Keratinocyte (primary cell): ENCODE measurements at regions not wholly inside any gene's neighbourhood (a gene's known extent, or its start where the extent isn't known, plus 50 kb on each side); places are given as distances from the start of the nearest gene placed in this dataset.

Source experiments
- DNase-seq: peaks from one replicate; pipeline ENCODE4 v3.0.0-alpha.2; 2011; ENCODE audit warnings: low read depth, missing footprints, low spot score
- FAIRE-seq: peaks from 2 replicates; lab custom pipeline; 2011; peaks lifted over from hg19 to GRCh38; lab: Jason Lieb, UNC
- H2AFZ ChIP-seq: 2 replicates; pipeline ENCODE4 v1.6.0; 2012; ENCODE audit warnings: low read length, control low read depth, inconsistent platforms; ENCODE audit not compliant: control insufficient read depth
- H3K27ac ChIP-seq: 2 replicates; pipeline ENCODE4 v1.5.1; 2011; ENCODE audit warnings: low read length; ENCODE audit not compliant: control insufficient read depth, insufficient read depth
- H3K27me3 ChIP-seq: 3 replicates; pipeline ENCODE4 v1.6.0; 2011; ENCODE audit warnings: low read length; ENCODE audit not compliant: control insufficient read depth, insufficient read depth; ENCODE audit errors: extremely low read depth
- H3K36me3 ChIP-seq, 2 experiments: 2 replicates in 1 of 2; 3 replicates in 1 of 2; pipeline ENCODE4 v1.5.1; 2011; ENCODE audit warnings: low read length in 2 of 2, mild to moderate bottlenecking in 1 of 2; ENCODE audit not compliant: control insufficient read depth in 2 of 2, insufficient read depth in 2 of 2; ENCODE audit errors: extremely low read depth in 1 of 2
- H3K4me1 ChIP-seq: 3 replicates; pipeline ENCODE4 v1.5.1; 2011; ENCODE audit warnings: low read length; ENCODE audit not compliant: control insufficient read depth, insufficient read depth; ENCODE audit errors: extremely low read depth
- H3K4me2 ChIP-seq: 3 replicates; pipeline ENCODE4 v1.6.0; 2011; ENCODE audit warnings: low read depth, low read length; ENCODE audit not compliant: control insufficient read depth, insufficient read depth; ENCODE audit errors: extremely low read depth
- H3K4me3 ChIP-seq, 3 experiments: fragments of 200-600 bp in 1 of 3; sonication (generic) in 1 of 3; 2 replicates in 2 of 3; 3 replicates in 1 of 3; pipeline ENCODE4 v1.5.1; 2011 to 2016; ENCODE audit warnings: low read length in 3 of 3, mild to moderate bottlenecking in 3 of 3, control low read depth in 2 of 3, inconsistent platforms in 1 of 3, low read depth in 1 of 3, mixed read lengths in 1 of 3, mixed run types in 1 of 3, moderate library complexity in 1 of 3; ENCODE audit not compliant: control insufficient read depth in 2 of 3, insufficient read depth in 2 of 3; ENCODE audit errors: extremely low read depth in 1 of 3
- H3K79me2 ChIP-seq: 2 replicates; pipeline ENCODE4 v1.6.0; 2012; ENCODE audit warnings: low read length; ENCODE audit not compliant: control insufficient read depth, insufficient read depth
- H3K9ac ChIP-seq: 3 replicates; pipeline ENCODE4 v1.6.0; 2011; ENCODE audit warnings: low read length; ENCODE audit not compliant: control insufficient read depth, insufficient read depth; ENCODE audit errors: extremely low read depth
- H3K9me1 ChIP-seq: 3 replicates; pipeline ENCODE4 v1.6.0; 2011; ENCODE audit warnings: low read length; ENCODE audit not compliant: control insufficient read depth, insufficient read depth; ENCODE audit errors: extremely low read depth
- H3K9me3 ChIP-seq: 2 replicates; pipeline ENCODE4 v1.5.1; 2012; ENCODE audit warnings: low read depth, low read length; ENCODE audit not compliant: control insufficient read depth
- H4K20me1 ChIP-seq: 3 replicates; pipeline ENCODE4 v1.6.0; 2011; ENCODE audit warnings: low read length; ENCODE audit not compliant: control insufficient read depth, insufficient read depth; ENCODE audit errors: extremely low read depth
- CTCF ChIP-seq, 3 experiments: IDR thresholded peaks in 1 of 3; conservative IDR thresholded peaks in 1 of 3; optimal IDR thresholded peaks in 1 of 3; 2 replicates in 2 of 3; 3 replicates in 1 of 3; pipeline versions ENCODE3 to v1.5.1; 2011; ENCODE audit warnings: low read length in 3 of 3, mild to moderate bottlenecking in 3 of 3, moderate library complexity in 2 of 3, control low read depth in 1 of 3, inconsistent platforms in 1 of 3; ENCODE audit not compliant: insufficient read depth in 2 of 3; ENCODE audit errors: extremely low read depth in 1 of 3
- EZH2 ChIP-seq: IDR thresholded peaks from one replicate; pipeline ENCODE4 v1.6.1; 2012; ENCODE audit warnings: inconsistent platforms, mild to moderate bottlenecking, low read length, moderate library complexity
- dilution Hi-C: fragments of 300-500 bp; cut with MboI; formaldehyde crosslinking; loops from one replicate; pipeline ENCODE4 v1.7.0; 2020; ENCODE audit warnings: low sequenced_read_pairs; ENCODE audit not compliant: extremely low pct_ligation_motif_present

GRCh38 chr6:126111327-126111726 lies 125.0 kb downstream of the TRMT11 start:
- no peaks in the 10 kb centered on the region for H3K4me1 ChIP-seq
- no peaks in the 10 kb centered on the region for H3K79me2 ChIP-seq
- H3K36me3 ChIP-seq: no peaks in the 10 kb centered on the region
- no peaks in the 10 kb centered on the region for H3K9me1 ChIP-seq
- no peaks in the 10 kb centered on the region for H3K9me3 ChIP-seq
- H3K4me2 ChIP-seq: no peak overlapping the region
- H2AFZ ChIP-seq: no peak overlapping the region
- no peak overlapping the region for H3K27ac ChIP-seq
- dilution Hi-C loops: no loop called here
- TF ChIP-seq EZH2: no peak
- no peak for TF ChIP-seq CTCF (optimal IDR thresholded peaks at IDR 0.05 in 1 of 3, IDR thresholded peaks at IDR 0.05 in 1 of 3, conservative IDR thresholded peaks at IDR 0.05 in 1 of 3; ENCODE audit: extremely low read depth in 1 of 3, insufficient read depth in 2 of 3, low read length in 3 of 3)
- no peak overlapping the region for H3K9ac ChIP-seq
- FAIRE-seq (no peak), DNase-seq (no peak)
- H4K20me1 ChIP-seq: no peaks in the 10 kb centered on the region
- H3K27me3 ChIP-seq: no peaks in the 10 kb centered on the region
- H3K4me3 ChIP-seq: no peak overlapping the region

- FAIRE-seq: no peak
Measured at GRCh38 chr6:126112171-126112632, 125.9 kb downstream of the TRMT11 start.

More at GRCh38 chr6:126112171-126112632, 125.9 kb downstream of the TRMT11 start:
- dilution Hi-C loops: no loop called here
- Histone ChIP-seq H3K36me3 (no peaks in the 10 kb centered on the region), H4K20me1 (no peaks in the 10 kb centered on the region), H3K4me3 (no peak overlapping the region), H3K4me2 (no peak overlapping the region), H2AFZ (no peak overlapping the region), H3K79me2 (no peaks in the 10 kb centered on the region), H3K27me3 (no peaks in the 10 kb centered on the region), H3K9me1 (no peaks in the 10 kb centered on the region), H3K9ac (no peak overlapping the region), H3K4me1 (no peaks in the 10 kb centered on the region), H3K27ac (no peak overlapping the region), H3K9me3 (no peaks in the 10 kb centered on the region)
- TF ChIP-seq CTCF (optimal IDR thresholded peaks at IDR 0.05 in 1 of 3, IDR thresholded peaks at IDR 0.05 in 1 of 3, conservative IDR thresholded peaks at IDR 0.05 in 1 of 3; ENCODE audit: extremely low read depth in 1 of 3, insufficient read depth in 2 of 3, low read length in 3 of 3): no peak
- no peak for DNase-seq
